ENCODE measurements at regions not wholly inside any gene's neighbourhood (a gene's known extent, or its start where the extent isn't known, plus 50 kb on each side); places are given as distances from the start of the nearest gene placed in this dataset.

GRCh38 chr18:56152551-56153310 lies 485.7 kb downstream of the TXNL1 start:
- TF ChIP-seq CTCF (IDR thresholded peaks at IDR 0.05) (no peak), POLR2A (IDR thresholded peaks at IDR 0.05; ENCODE audit: low read depth) (no peak), EP300 (IDR thresholded peaks at IDR 0.05) (no peak), POLR2AphosphoS5 (IDR thresholded peaks at IDR 0.05) (no peak)
